ENCODE measurements at regions not wholly inside any gene's neighbourhood (a gene's known extent, or its start where the extent isn't known, plus 50 kb on each side); places are given as distances from the start of the nearest gene placed in this dataset.
"Not testable (repeated sequence)": the region's sequence is repeated elsewhere in the genome, so short reads cannot be mapped to it uniquely, and the experiment has no call there.

DNA sequence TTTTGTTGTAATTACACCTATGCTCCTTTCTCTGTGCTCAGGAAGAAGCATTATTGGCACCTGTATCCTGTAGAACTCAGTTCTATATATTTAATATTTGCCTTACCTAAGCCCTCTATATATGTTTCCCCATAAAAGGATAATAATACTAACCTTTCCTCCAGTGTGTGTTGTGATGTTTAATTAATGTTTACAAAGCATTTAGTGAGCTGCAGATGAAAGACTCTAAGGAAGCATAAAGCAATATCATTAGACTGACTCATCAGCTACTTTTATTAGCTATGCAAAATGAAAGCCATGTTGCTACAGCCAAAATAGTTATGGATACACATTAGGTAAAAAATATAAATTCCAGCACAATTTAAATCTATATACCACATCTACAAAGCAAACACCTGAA is 93.6 kb upstream of the PTPN13 start:
- Histone ChIP-seq H3K36me3 (no peaks in the 10 kb centered on the region), H3K9me3 (no peaks in the 10 kb centered on the region), H3K4me3 (no peak overlapping the region), H3K27me3 (no peaks in the 10 kb centered on the region), H3K27ac (no peak overlapping the region), H3K4me1 (no peaks in the 10 kb centered on the region)
- TF ChIP-seq, protein P1, sequence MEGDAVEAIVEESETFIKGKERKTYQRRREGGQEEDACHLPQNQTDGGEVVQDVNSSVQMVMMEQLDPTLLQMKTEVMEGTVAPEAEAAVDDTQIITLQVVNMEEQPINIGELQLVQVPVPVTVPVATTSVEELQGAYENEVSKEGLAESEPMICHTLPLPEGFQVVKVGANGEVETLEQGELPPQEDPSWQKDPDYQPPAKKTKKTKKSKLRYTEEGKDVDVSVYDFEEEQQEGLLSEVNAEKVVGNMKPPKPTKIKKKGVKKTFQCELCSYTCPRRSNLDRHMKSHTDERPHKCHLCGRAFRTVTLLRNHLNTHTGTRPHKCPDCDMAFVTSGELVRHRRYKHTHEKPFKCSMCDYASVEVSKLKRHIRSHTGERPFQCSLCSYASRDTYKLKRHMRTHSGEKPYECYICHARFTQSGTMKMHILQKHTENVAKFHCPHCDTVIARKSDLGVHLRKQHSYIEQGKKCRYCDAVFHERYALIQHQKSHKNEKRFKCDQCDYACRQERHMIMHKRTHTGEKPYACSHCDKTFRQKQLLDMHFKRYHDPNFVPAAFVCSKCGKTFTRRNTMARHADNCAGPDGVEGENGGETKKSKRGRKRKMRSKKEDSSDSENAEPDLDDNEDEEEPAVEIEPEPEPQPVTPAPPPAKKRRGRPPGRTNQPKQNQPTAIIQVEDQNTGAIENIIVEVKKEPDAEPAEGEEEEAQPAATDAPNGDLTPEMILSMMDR (IDR thresholded peaks at IDR 0.05): no peak
- no peak for TF ChIP-seq POLR2A (IDR thresholded peaks at IDR 0.05)
- no peak for DNase-seq

DNA sequence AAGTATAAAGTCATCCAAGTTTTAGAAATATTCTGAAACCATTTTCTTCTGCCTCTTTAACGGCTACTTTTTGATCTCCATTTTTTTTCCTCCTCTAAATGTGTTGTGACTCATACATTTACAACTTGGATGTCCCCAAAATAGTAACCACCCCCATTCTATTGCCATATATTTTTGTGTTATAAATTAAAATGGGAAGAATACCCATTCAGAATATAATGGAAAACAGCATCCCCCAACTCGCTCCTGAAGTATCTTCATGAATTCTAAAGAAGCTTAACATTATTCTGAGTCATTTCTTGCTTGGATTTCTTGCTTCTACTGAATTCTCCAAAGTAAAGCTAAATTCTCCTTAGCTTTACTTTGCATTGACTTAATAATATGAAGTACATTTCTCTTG is 92.0 kb upstream of the PTPN13 start:
- no peaks in the 10 kb centered on the region for H3K9me3 ChIP-seq
- no peak for DNase-seq
- H3K27ac ChIP-seq: no peak overlapping the region
- H3K4me3 ChIP-seq: no peak overlapping the region
- H3K4me1 ChIP-seq: no peaks in the 10 kb centered on the region
- H3K36me3 ChIP-seq: no peaks in the 10 kb centered on the region
- H3K27me3 ChIP-seq: no peaks in the 10 kb centered on the region
- TF ChIP-seq POLR2A (IDR thresholded peaks at IDR 0.05): no peak
- TF ChIP-seq, protein P1 (IDR thresholded peaks at IDR 0.05): no peak

DNA sequence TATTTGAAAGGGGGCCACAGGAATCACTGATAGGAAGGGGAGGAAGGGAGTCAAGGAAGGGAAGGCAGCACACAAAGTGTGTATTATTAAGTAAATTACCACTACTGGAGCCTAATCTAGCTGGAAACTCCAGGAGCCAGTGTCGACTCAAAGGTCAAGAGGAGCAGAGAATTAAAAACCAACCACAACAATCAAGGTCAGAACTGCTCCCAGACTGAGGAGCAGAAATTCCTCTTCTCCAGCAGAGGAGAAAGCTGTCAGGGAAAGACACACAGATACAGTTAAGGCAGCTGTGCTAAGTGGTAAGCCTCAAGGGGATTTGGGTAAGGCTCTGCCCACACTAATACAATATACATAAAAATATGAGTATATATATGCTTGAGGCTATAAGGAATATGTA is 87.5 kb upstream of the PTPN13 start:
- H3K4me1 ChIP-seq: no peaks in the 10 kb centered on the region
- H3K9me3 ChIP-seq: no peaks in the 10 kb centered on the region
- H3K27ac ChIP-seq: no peak overlapping the region
- H3K4me3 ChIP-seq: no peak overlapping the region
- H3K36me3 ChIP-seq: no peaks in the 10 kb centered on the region
- no peaks in the 10 kb centered on the region for H3K27me3 ChIP-seq
- no peak for TF ChIP-seq POLR2A (IDR thresholded peaks at IDR 0.05)
- TF ChIP-seq, protein P1 (IDR thresholded peaks at IDR 0.05): no peak
- DNase-seq: no peak

DNA sequence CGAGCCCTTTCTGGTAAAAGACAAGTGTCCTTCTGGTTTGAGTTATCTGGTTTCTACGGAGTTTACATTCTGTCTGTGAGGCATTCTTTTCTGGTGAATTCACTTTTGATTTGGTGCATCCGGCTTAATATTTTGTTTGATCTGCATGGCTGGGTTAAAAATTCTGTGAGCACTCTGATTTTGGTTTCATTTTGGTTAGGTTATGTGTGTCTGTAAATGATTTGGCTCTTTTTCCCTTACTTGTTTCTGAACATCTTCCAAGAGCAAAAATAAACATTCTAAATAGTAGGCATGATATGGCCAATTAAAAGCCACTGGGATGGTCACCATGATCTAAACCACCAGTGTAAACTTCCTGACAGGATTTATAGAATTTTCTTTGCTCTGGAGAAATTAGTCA is 85.7 kb upstream of the PTPN13 start:
- Histone ChIP-seq H3K27ac (no peak overlapping the region), H3K36me3 (no peaks in the 10 kb centered on the region), H3K9me3 (no peaks in the 10 kb centered on the region), H3K4me1 (no peaks in the 10 kb centered on the region), H3K4me3 (no peak overlapping the region), H3K27me3 (no peaks in the 10 kb centered on the region)
- no peak for DNase-seq
- no peak for TF ChIP-seq POLR2A (IDR thresholded peaks at IDR 0.05)
- TF ChIP-seq, protein P1 (IDR thresholded peaks at IDR 0.05): no peak

GRCh38 chr4:86511590-86511989 is 82.5 kb upstream of the PTPN13 start:
- DNase-seq: no peak
- no peaks in the 10 kb centered on the region for H3K36me3 ChIP-seq
- H3K27ac ChIP-seq: no peak overlapping the region
- H3K9me3 ChIP-seq: no peaks in the 10 kb centered on the region
- no peaks in the 10 kb centered on the region for H3K27me3 ChIP-seq
- TF ChIP-seq, protein P1 (IDR thresholded peaks at IDR 0.05): no peak
- TF ChIP-seq POLR2A (IDR thresholded peaks at IDR 0.05): no peak
- H3K4me1 ChIP-seq: no peaks in the 10 kb centered on the region
- no peak overlapping the region for H3K4me3 ChIP-seq

DNA sequence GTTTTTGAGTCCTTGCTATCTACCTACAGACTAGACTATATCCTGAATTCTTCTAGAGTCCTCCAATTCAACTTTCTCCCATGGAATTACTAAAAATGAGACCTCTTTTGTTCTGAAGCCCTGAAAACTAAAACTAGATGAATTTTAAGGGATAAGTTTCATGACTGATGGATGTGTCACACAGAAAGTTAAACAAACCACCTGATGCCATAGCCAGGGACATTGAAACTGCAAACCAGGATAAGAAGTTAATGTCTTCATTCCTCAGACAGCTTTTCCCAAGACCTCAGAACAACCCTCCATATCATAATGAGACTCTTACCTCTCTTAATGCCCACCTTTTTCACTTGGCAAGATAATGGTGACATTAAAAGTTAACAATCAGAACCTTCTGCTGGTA is 81.5 kb upstream of the PTPN13 start:
- no peak overlapping the region for H3K4me3 ChIP-seq
- DNase-seq: no peak
- H3K4me1 ChIP-seq: no peaks in the 10 kb centered on the region
- no peaks in the 10 kb centered on the region for H3K27me3 ChIP-seq
- H3K27ac ChIP-seq: no peak overlapping the region
- H3K36me3 ChIP-seq: no peaks in the 10 kb centered on the region
- H3K9me3 ChIP-seq: no peaks in the 10 kb centered on the region
- TF ChIP-seq, protein P1 (IDR thresholded peaks at IDR 0.05): no peak
- TF ChIP-seq POLR2A (IDR thresholded peaks at IDR 0.05): no peak

DNA sequence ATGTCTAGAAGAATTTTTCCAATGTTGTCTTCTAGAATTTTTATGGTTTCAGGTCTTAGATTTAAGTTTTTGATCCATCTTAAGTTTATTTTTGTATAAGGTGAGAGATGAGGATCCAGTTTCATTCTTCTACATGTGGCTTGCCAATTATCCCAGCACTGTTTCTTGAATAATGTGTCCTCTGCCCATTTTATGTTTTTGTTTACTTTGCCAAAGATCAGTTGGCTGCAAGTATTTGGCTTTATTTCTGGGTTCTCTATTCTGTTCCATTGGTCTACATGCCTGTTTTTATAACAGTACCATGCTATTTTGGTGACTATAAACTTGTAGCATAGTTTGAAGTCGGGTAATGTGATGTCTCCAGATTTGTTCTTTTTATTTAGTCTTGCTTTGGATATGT is 78.2 kb upstream of the PTPN13 start:
- H3K27me3 ChIP-seq, H3K36me3 ChIP-seq, H3K9me3 ChIP-seq, H3K4me1 ChIP-seq, H3K27ac ChIP-seq, DNase-seq, H3K4me3 ChIP-seq: not testable (repeated sequence)

Data from Peyer's patch (tissue), 4 donors.